CD4-positive, alpha-beta T cell treated with Interleukin-4 for 4 hours (primary cell): ENCODE measurements at regions not wholly inside any gene's neighbourhood (a gene's known extent, or its start where the extent isn't known, plus 50 kb on each side); places are given as distances from the start of the nearest gene placed in this dataset.

Experiments
- DNase-seq: peaks from one replicate; pipeline ENCODE4 v3.0.0-alpha.2; 2020

GRCh38 chr7:144936314-144936713 is 100.5 kb upstream of the TPK1 start:
- DNase-seq: no peak

DNA sequence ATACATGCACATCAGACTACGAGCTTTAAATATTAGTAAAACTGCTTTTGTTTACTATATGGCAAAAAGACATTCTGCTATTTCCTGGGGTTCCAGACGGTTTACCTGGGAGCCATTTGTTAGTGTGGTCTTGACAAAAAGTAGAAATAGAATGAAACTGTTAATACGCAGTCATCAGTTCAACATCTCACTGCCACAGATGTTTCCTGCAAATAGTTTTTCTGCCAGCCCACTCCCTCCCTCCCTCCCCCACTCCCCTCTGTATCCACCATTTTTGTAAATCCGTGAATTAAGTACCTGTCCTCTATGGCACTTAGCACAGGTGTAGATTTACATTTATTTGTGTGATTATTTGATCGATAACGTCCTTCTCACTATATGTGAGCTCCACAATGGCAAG is 74.6 kb upstream of the TPK1 start:
- DNase-seq: no peak

DNA sequence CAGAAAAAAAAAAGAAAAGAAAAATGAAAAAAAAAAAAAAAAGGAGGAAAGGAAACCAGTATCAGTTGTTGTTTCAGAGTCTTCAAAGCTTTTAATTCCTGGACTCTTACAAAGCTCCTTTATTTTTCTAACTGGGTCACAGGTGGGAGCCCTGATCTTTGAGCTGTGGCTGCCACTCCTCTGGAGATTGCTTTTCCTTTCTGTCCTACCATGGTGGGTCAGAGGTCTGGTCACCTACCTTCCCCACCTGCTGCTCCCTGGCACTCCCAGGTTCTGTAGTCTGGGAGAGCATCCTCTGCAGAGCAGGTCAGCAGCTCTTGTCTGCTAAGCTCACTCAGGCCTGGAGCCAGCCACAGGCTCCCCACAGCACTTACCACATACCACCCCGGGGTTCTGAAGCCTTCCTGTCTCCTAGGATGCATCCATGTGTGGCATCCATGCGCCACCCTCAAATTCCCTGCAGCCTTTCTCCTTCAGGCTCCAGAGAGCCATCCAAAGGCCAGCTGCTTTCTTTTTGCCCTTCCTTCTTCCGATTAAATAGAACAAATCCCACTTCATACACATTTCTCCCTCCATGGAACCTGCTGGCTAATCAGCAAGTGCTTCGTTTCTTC is 73.2 kb upstream of the TPK1 start:
- DNase-seq: no peak

- no peak for DNase-seq
Observed at GRCh38 chr7:144908324-144908723, 72.5 kb upstream of the TPK1 start.

GRCh38 chr7:144907577-144907976 is 71.7 kb upstream of the TPK1 start:
- no peak for DNase-seq

DNA sequence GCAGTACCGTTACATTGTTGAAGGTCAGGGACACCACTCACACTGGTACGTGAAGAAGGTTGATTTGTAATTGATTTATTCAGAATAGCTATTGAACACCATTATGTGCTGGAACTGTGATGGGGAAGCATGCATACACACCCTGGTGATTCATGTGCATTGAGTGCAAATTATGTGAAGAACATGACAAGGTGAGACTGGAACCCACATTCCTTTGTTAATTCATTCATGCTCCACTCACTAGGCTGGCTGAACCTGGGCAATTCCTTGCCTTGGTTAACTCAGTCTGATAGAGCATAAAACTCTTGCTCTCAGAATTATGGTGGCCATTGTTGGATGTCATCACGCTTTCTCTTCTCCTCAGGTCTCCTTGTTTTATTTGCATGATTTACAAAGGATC is 67.3 kb upstream of the TPK1 start:
- no peak for DNase-seq

DNA sequence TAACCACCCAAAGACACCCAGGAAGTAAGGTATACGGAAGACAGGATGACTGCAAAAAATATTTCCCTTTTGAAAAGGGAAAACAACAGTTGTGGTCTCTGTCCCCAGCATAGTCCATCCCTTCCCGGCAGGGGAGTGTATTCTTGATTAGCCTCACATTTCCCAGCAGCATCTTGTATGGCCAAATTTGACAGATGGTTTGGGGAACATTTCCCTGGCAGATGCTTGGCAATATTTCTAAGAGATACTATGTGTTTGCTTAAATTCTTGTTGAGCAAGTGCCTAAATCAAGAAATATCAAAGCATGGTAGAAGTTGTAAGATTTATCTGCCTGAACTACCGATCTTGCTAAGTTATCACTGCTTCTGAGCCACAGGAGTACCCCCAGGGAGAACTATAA is 56.9 kb upstream of the TPK1 start:
- DNase-seq: no peak
